GM23338 (cell line): ENCODE measurements at regions not wholly inside any gene's neighbourhood (a gene's known extent, or its start where the extent isn't known, plus 50 kb on each side); places are given as distances from the start of the nearest gene placed in this dataset.

ENCODE experiments used
- ATAC-seq: fragments of 200-7000 bp; cut with Tn5 transposase; 3 replicates; pipeline ENCODE4 v1.9.1; 2020
- DNase-seq: peaks from one replicate; pipeline ENCODE4 v3.0.0-alpha.2; 2015; ENCODE audit warnings: low spot score
- H2AFZ ChIP-seq: fragments of 200-600 bp; sonication (generic); 2 replicates; pipeline ENCODE4 v1.8.0; 2016; ENCODE audit warnings: antibody characterized with exemption, mild to moderate bottlenecking, moderate library complexity
- H3F3A ChIP-seq: fragments of 200-600 bp; sonication (generic); replicated peaks from 2 replicates; pipeline ENCODE4 v1.8.0; 2017; ENCODE audit warnings: antibody characterized with exemption, mixed run types, low read depth
- H3K27ac ChIP-seq: fragments of 200-600 bp; sonication (generic); 2 replicates; pipeline ENCODE4 v1.6.1; 2016; ENCODE audit warnings: low read depth
- H3K27me3 ChIP-seq: fragments of 200-600 bp; sonication (generic); 2 replicates; pipeline ENCODE4 v1.8.0; 2016; ENCODE audit warnings: mild to moderate bottlenecking, mixed run types, moderate library complexity; ENCODE audit not compliant: insufficient read depth
- H3K36me3 ChIP-seq: fragments of 200-600 bp; sonication (generic); 2 replicates; pipeline ENCODE4 v1.8.0; 2016; ENCODE audit warnings: mild to moderate bottlenecking; ENCODE audit not compliant: insufficient read depth
- H3K4me1 ChIP-seq: fragments of 200-600 bp; sonication (generic); 2 replicates; pipeline ENCODE4 v1.8.0; 2016; ENCODE audit warnings: mild to moderate bottlenecking, moderate library complexity; ENCODE audit not compliant: insufficient read depth
- H3K4me2 ChIP-seq: fragments of 200-600 bp; sonication (generic); 2 replicates; pipeline ENCODE4 v1.7.1; 2017; ENCODE audit warnings: mixed run types
- H3K4me3 ChIP-seq: fragments of 200-600 bp; sonication (generic); 2 replicates; pipeline ENCODE4 v1.6.1; 2016; ENCODE audit warnings: mixed run types
- H3K79me2 ChIP-seq: fragments of 200-600 bp; sonication (generic); replicated peaks from 2 replicates; pipeline ENCODE4 v1.8.0; 2017; ENCODE audit warnings: mild to moderate bottlenecking; ENCODE audit not compliant: insufficient read depth
- H3K9me2 ChIP-seq: fragments of 200-600 bp; sonication (generic); 2 replicates; pipeline ENCODE4 v1.8.0; 2017; ENCODE audit not compliant: insufficient read depth
- H4K20me1 ChIP-seq: fragments of 200-600 bp; sonication (generic); replicated peaks from 2 replicates; pipeline ENCODE4 v1.8.0; 2017; ENCODE audit warnings: mild to moderate bottlenecking; ENCODE audit not compliant: insufficient read depth
- H3K27ac Mint-ChIP-seq: 2 replicates; pipeline ENCODE4 v1.8.0; 2020; ENCODE audit warnings: inconsistent platforms, mild to moderate bottlenecking, moderate library complexity, mixed read lengths
- H3K27me3 Mint-ChIP-seq: 3 replicates; pipeline ENCODE4 v1.8.0; 2022; ENCODE audit warnings: low read depth, mild to moderate bottlenecking, moderate library complexity, mixed read lengths, inconsistent platforms; ENCODE audit not compliant: insufficient read depth, poor library complexity
- H3K36me3 Mint-ChIP-seq: 3 replicates; pipeline ENCODE4 v1.8.0; 2021; ENCODE audit warnings: low read depth, mild to moderate bottlenecking, inconsistent platforms, moderate library complexity, mixed read lengths
- H3K4me1 Mint-ChIP-seq: 3 replicates; pipeline ENCODE4 v1.8.0; 2020; ENCODE audit warnings: mild to moderate bottlenecking, inconsistent platforms, mixed read lengths
- H3K4me3 Mint-ChIP-seq: 3 replicates; pipeline ENCODE4 v1.8.0; 2021; ENCODE audit warnings: moderate library complexity, mild to moderate bottlenecking, inconsistent platforms, mixed read lengths
- H3K9me3 Mint-ChIP-seq: 3 replicates; pipeline ENCODE4 v1.8.0; 2020; ENCODE audit warnings: moderate library complexity, mild to moderate bottlenecking, inconsistent platforms, mixed read lengths
- EZH2 ChIP-seq: fragments of 200-600 bp; sonication (generic); IDR thresholded peaks from one replicate; pipeline ENCODE4 v1.8.0; 2017; ENCODE audit warnings: antibody characterized with exemption, mild to moderate bottlenecking, low read depth; ENCODE audit not compliant: unreplicated experiment
- POLR2AphosphoS5 ChIP-seq: IDR thresholded peaks from 2 replicates; pipeline ENCODE4 v1.6.1; 2016; ENCODE audit warnings: antibody characterized with exemption, low read depth
- TF ChIP-seq, protein P1 (sequence below): fragments of 250-450 bp; sonication (Bioruptor Pico); IDR thresholded peaks from 2 replicates; pipeline ENCODE4 v1.5.0; 2020; ENCODE audit warnings: mild to moderate bottlenecking, moderate library complexity
- TF ChIP-seq, protein P2 (sequence below): IDR thresholded peaks from one replicate; pipeline ENCODE4 v1.6.1; 2018; ENCODE audit warnings: antibody characterized with exemption; ENCODE audit not compliant: unreplicated experiment
- TF ChIP-seq, protein P3 (sequence below), 2 experiments: fragments of 200-600 bp in 1 of 2; sonication (generic) in 1 of 2; conservative IDR thresholded peaks; 2 replicates each; pipeline versions ENCODE4 v1.5.1 to v1.6.1; 2016 to 2017; ENCODE audit warnings: antibody characterized with exemption in 2 of 2, low read depth in 2 of 2, mild to moderate bottlenecking in 2 of 2, moderate library complexity in 1 of 2
- TF ChIP-seq, protein P4 (sequence below): IDR thresholded peaks from 2 replicates; pipeline ENCODE4 v1.6.1; 2016; ENCODE audit warnings: antibody characterized with exemption

DNA sequence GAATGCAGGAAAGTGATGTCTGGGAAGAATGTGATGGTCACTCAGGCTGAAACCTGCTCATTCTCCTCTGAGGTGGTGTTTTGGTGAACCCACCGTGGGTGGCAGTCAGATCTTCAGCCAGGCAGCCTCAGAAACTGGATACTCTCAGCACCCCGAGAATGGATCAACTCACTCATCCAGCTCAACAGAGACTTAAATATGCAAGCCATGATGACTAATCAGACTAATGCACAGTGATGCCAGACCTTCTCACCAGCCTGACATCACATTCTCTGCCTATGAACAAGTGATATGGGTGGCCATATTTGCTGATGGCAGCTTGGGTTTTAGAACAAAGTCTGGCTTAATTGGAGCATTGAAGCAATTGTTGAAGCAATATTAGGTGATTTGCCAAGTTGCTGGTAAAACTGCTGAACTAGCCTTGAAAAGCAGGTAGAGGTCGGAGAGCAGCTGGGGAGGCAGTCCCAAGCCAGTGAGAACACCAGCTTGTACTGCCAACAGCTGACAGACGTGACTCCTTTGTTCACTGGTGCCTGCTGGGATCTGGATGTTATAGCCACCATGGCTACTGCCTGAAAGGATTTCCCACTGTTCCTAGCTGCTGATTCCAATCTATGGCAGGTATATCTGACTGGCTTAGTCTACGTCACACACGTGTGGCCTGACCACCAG, 608.1 kb downstream of the MID1IP1 start:
- no peaks in the 10 kb centered on the region for H3K36me3 ChIP-seq
- H3K4me2 ChIP-seq = no peak overlapping the region
- no peaks in the 10 kb centered on the region; the same call in 2 of the 3 replicates for H3K9me3 Mint-ChIP-seq
- no peaks in the 10 kb centered on the region for H3K4me1 ChIP-seq
- H4K20me1 ChIP-seq = no peaks in the 10 kb centered on the region
- ATAC-seq = no peak
- H3K4me3 Mint-ChIP-seq = no peak overlapping the region
- H3K9me2 ChIP-seq = no peaks in the 10 kb centered on the region
- no peaks in the 10 kb centered on the region for H3K36me3 Mint-ChIP-seq
- no peaks in the 10 kb centered on the region for H3K27me3 Mint-ChIP-seq
- H3K27me3 ChIP-seq = no peaks in the 10 kb centered on the region
- no peak overlapping the region for H3K27ac Mint-ChIP-seq
- H3K4me1 Mint-ChIP-seq = no peaks in the 10 kb centered on the region
- H3F3A ChIP-seq = no peaks in the 10 kb centered on the region
- no peak overlapping the region for H3K27ac ChIP-seq
- no peak overlapping the region for H2AFZ ChIP-seq
- H3K4me3 ChIP-seq = no peak overlapping the region
- no peak for DNase-seq
- TF ChIP-seq, protein P1, sequence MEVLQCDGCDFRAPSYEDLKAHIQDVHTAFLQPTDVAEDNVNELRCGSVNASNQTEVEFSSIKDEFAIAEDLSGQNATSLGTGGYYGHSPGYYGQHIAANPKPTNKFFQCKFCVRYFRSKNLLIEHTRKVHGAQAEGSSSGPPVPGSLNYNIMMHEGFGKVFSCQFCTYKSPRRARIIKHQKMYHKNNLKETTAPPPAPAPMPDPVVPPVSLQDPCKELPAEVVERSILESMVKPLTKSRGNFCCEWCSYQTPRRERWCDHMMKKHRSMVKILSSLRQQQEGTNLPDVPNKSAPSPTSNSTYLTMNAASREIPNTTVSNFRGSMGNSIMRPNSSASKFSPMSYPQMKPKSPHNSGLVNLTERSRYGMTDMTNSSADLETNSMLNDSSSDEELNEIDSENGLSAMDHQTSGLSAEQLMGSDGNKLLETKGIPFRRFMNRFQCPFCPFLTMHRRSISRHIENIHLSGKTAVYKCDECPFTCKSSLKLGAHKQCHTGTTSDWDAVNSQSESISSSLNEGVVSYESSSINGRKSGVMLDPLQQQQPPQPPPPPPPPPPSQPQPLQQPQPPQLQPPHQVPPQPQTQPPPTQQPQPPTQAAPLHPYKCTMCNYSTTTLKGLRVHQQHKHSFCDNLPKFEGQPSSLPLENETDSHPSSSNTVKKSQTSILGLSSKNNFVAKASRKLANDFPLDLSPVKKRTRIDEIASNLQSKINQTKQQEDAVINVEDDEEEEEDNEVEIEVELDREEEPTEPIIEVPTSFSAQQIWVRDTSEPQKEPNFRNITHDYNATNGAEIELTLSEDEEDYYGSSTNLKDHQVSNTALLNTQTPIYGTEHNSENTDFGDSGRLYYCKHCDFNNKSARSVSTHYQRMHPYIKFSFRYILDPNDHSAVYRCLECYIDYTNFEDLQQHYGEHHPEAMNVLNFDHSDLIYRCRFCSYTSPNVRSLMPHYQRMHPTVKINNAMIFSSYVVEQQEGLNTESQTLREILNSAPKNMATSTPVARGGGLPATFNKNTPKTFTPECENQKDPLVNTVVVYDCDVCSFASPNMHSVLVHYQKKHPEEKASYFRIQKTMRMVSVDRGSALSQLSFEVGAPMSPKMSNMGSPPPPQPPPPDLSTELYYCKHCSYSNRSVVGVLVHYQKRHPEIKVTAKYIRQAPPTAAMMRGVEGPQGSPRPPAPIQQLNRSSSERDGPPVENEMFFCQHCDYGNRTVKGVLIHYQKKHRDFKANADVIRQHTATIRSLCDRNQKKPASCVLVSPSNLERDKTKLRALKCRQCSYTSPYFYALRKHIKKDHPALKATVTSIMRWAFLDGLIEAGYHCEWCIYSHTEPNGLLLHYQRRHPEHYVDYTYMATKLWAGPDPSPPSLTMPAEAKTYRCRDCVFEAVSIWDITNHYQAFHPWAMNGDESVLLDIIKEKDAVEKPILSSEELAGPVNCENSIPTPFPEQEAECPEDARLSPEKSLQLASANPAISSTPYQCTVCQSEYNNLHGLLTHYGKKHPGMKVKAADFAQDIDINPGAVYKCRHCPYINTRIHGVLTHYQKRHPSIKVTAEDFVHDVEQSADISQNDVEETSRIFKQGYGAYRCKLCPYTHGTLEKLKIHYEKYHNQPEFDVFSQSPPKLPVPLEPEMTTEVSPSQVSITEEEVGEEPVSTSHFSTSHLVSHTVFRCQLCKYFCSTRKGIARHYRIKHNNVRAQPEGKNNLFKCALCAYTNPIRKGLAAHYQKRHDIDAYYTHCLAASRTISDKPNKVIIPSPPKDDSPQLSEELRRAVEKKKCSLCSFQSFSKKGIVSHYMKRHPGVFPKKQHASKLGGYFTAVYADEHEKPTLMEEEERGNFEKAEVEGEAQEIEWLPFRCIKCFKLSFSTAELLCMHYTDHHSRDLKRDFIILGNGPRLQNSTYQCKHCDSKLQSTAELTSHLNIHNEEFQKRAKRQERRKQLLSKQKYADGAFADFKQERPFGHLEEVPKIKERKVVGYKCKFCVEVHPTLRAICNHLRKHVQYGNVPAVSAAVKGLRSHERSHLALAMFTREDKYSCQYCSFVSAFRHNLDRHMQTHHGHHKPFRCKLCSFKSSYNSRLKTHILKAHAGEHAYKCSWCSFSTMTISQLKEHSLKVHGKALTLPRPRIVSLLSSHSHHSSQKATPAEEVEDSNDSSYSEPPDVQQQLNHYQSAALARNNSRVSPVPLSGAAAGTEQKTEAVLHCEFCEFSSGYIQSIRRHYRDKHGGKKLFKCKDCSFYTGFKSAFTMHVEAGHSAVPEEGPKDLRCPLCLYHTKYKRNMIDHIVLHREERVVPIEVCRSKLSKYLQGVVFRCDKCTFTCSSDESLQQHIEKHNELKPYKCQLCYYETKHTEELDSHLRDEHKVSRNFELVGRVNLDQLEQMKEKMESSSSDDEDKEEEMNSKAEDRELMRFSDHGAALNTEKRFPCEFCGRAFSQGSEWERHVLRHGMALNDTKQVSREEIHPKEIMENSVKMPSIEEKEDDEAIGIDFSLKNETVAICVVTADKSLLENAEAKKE (CRISPR knock-in tag) = no peak
- TF ChIP-seq, protein P2, sequence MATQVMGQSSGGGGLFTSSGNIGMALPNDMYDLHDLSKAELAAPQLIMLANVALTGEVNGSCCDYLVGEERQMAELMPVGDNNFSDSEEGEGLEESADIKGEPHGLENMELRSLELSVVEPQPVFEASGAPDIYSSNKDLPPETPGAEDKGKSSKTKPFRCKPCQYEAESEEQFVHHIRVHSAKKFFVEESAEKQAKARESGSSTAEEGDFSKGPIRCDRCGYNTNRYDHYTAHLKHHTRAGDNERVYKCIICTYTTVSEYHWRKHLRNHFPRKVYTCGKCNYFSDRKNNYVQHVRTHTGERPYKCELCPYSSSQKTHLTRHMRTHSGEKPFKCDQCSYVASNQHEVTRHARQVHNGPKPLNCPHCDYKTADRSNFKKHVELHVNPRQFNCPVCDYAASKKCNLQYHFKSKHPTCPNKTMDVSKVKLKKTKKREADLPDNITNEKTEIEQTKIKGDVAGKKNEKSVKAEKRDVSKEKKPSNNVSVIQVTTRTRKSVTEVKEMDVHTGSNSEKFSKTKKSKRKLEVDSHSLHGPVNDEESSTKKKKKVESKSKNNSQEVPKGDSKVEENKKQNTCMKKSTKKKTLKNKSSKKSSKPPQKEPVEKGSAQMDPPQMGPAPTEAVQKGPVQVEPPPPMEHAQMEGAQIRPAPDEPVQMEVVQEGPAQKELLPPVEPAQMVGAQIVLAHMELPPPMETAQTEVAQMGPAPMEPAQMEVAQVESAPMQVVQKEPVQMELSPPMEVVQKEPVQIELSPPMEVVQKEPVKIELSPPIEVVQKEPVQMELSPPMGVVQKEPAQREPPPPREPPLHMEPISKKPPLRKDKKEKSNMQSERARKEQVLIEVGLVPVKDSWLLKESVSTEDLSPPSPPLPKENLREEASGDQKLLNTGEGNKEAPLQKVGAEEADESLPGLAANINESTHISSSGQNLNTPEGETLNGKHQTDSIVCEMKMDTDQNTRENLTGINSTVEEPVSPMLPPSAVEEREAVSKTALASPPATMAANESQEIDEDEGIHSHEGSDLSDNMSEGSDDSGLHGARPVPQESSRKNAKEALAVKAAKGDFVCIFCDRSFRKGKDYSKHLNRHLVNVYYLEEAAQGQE = no peak
- TF ChIP-seq POLR2AphosphoS5 (no peak), EZH2 (no peak)
- TF ChIP-seq, protein P3, sequence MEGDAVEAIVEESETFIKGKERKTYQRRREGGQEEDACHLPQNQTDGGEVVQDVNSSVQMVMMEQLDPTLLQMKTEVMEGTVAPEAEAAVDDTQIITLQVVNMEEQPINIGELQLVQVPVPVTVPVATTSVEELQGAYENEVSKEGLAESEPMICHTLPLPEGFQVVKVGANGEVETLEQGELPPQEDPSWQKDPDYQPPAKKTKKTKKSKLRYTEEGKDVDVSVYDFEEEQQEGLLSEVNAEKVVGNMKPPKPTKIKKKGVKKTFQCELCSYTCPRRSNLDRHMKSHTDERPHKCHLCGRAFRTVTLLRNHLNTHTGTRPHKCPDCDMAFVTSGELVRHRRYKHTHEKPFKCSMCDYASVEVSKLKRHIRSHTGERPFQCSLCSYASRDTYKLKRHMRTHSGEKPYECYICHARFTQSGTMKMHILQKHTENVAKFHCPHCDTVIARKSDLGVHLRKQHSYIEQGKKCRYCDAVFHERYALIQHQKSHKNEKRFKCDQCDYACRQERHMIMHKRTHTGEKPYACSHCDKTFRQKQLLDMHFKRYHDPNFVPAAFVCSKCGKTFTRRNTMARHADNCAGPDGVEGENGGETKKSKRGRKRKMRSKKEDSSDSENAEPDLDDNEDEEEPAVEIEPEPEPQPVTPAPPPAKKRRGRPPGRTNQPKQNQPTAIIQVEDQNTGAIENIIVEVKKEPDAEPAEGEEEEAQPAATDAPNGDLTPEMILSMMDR (conservative IDR thresholded peaks at IDR 0.05; ENCODE audit: low read depth in 2 of 2) = no peak
- TF ChIP-seq, protein P4, sequence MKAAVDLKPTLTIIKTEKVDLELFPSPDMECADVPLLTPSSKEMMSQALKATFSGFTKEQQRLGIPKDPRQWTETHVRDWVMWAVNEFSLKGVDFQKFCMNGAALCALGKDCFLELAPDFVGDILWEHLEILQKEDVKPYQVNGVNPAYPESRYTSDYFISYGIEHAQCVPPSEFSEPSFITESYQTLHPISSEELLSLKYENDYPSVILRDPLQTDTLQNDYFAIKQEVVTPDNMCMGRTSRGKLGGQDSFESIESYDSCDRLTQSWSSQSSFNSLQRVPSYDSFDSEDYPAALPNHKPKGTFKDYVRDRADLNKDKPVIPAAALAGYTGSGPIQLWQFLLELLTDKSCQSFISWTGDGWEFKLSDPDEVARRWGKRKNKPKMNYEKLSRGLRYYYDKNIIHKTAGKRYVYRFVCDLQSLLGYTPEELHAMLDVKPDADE = no peak
- H3K79me2 ChIP-seq = no peaks in the 10 kb centered on the region
